Medulla oblongata (tissue), 1 donor: ENCODE measurements at regions not wholly inside any gene's neighbourhood (a gene's known extent, or its start where the extent isn't known, plus 50 kb on each side); places are given as distances from the start of the nearest gene placed in this dataset.

Experiments
- DNase-seq: peaks from one replicate; pipeline ENCODE4 v3.0.0-alpha.2; 2015; ENCODE audit errors: extremely low spot score

DNA sequence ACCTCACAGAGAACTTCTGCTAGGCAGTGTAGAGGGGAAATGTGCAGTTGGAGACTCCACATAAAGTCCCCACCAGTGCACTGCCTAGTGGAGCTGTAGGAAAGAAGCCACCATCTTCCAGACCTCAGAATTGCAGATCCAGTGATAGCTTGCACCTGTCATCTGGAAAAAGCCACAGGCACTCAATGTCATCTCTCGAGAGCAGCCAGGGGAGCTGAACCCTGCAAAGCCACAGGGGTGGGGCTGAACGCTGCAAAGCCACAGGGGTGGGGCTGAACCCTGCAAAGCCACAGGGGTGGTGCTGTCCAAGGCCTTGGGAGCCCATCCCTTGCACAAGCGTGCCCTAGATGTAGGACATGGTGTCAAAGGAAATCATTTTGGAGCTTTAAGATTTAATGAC, 1226.3 kb downstream of the PCDH7 start:
- DNase-seq = no peak

DNA sequence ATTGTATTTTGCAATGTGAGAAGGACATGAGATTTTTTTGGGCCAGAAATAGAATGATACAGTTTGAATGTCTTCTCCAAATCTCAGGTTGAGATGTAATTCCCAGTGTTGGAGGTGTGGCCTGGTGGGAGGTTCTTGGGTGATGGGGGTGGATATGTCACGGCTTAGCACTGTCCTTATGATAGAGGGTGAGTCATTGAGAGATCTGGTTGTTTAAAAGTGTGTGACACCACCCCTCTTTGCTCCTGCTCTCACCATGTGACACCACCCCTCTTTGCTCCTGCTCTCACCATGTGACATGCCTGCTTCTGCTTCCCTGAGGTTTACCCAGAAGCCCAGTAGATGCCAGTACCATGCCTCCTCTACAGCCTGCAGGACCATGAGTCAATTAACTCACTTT, 1226.9 kb downstream of the PCDH7 start:
- no peak for DNase-seq

DNA sequence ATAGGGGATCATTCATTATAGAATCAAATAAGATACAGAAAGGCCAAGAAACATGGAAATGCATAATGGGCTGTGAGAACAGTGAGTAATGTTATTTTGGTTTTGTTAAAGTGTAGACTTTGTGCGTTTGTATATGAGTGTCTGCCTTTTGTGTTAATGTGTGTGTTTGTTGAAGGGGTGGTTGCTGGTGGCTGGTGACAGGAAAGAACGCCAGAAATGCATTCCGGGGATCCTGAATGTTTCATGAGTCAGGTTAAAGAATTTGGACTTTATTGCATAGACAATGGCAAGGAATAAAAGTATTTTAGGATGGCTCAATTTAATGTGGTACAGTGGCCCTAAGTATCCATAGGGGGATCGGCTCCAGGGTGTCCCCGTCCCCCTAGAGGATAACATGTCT, 1228.9 kb downstream of the PCDH7 start:
- DNase-seq = no peak

DNA sequence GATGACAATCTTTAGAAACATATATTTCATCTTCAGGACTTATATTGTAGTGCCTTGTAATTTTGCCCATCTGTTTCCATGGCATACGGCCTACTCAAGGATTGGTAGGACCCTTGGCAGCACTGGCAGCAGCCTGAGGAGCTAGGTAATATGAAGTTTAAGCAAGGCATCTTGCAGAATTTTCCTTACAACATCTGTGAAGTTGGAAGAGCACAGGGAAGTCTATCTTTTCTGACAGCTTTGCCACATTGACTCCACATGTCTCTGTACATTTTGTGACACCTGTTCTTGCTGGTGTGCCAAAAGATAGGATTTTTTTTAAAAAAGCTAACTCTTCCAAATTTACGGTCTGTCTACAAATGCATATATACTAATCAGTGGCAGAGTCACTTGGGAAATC, 1235.2 kb downstream of the PCDH7 start:
- no peak for DNase-seq

DNA sequence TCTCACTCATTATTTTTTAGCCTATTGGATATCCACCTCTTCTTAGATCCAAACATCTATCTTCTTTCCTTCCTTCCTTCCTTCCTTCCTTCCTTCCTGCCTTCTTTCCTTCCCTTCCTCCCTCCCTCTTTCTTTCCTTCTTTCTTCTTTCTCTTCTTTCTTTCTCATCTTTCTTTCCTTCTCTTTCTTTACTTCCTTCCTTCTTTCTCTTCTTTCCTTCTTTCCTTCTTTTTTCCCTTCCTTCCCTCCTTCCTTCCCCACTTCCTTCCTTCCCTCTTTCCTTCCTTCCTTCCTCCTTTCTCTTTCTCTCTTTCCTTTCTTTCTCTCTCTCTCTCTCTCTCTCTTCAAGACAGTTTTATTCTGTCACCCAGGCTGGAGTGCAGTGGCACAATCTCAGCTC, 1239.8 kb downstream of the PCDH7 start:
- no peak for DNase-seq

DNA sequence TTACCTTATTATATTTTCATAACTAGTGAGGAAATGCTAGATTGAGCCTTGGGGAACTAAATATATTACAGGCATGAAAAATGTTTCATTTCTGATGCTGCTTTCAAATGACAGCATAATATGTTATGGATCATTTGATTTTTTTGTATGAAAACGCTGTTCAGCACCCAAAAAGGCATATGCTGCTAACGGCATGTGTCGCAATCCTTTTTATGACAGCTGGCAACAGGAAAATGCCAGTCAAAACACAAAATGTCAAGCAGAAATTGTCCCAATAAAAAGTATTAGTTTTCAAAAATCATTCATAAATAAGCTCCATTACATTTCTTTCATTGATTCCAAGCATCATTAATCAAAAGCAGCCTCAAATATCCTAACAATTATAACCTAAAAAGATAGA, 1244.5 kb downstream of the PCDH7 start:
- DNase-seq = no peak

DNA sequence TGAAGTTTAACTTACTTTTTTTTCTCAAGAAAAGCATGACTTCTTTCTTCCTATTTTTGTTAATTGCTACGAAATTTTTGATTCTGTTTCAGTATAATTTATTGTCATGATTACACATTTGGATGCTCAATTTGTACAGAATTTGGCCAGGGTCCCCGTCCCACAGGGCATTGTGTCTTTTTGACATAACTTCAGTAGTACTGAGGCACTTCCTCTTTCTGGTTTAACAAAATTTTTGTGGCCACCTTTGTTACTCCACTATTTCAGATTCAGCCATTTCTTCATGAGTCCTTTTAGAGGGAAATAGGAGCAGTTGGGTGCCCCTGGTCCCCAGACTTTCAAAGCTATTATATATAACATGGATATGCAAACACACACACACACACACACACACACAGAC, 1248.7 kb downstream of the PCDH7 start:
- DNase-seq = no peak

DNA sequence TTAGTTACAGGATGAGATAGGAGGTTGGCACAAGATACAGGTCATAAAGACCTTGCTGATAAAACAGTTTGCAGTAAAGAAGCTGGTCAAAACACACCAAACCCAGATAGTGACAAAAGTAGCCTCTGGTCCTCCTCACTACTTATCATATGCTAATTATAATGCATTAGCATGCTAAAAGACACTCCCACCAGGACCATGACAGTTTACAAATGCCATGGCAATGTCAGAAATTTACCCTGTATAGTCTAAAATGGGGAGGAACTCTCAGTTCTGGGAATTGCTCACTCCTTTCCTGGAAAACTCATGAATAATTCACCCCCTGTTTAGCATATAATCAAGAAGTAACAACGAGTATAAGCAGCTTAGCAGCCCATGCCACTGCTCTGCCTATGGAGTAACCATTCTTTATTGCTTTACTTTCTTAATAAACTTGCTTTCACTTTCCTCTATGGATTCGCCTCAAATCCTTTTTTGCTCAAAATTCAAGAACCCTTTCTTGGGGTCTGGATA, 1254.4 kb downstream of the PCDH7 start:
- no peak for DNase-seq

DNA sequence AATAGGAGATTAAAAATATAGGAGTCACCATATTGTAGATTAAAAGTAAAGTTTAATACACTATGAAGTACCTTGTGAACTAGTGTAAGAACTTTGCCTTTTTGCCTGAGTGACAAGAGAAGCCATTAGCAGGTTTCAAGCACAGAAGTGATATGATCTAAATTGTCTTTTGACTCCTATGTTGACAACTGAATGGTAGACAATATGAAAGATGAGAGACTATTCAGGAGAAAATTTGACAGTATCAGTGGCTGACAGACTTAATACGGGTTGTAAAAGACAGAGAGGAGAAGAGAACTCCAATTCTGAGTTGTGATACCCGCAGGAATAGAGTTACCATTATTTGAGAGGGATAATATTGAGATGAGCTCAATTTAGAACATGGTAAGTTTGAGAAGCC, 1259.8 kb downstream of the PCDH7 start:
- DNase-seq = no peak

DNA sequence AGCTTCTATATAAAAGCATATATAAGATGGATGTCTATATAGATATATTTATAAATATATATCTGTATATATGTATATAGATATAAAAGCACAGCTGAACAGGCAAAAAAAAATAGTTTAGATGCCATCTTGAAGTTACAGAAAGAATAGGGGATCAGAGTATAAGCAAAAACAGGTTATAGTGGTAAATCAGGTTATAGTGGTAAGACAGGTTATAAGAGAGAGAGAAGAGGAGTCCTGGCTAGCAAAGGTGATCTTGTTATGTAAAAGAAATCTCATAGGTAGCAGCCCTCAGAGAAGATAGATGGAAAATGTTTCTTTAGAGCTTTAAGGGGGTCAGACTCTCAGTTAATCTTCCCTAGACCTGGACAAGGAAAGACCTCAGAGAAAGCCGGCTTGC, 1263.1 kb downstream of the PCDH7 start:
- no peak for DNase-seq

DNA sequence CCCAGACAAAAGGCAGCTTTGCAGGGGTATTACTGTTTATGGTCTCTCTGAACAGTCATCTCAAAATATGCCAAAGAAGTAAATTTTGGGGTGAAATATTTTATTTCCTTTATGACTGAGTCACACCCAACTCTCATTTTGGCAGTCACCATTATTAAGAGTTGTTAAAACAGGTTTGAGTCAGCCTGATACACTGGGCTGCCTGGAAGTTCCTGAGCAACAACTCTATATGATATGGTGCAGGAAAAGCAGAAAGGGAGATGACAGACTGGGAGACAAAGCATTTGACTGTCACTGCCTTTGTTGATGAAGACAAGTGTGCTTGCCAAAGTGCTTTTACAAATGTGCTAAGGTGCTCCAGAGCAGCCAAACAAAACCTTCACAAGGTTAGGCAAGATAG, 1263.5 kb downstream of the PCDH7 start:
- no peak for DNase-seq

DNA sequence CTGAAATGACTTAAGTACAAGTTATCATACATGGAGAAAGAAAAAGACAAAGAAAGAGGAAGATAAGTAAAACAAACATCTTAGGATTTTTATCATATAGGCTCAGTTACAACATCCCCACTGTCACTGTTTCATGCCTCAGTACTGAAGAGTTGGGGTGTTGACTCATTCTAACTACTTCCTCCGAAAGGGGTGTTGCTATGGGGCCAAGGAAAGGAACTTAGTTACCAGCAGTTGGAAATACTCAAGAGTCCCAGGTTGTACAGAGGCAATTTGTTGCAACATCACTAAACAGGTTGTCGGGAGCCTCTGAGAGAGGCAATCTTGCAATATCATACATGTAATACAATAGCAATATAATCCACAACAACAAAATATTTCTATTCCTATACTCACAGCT, 1264.7 kb downstream of the PCDH7 start:
- no peak for DNase-seq

DNA sequence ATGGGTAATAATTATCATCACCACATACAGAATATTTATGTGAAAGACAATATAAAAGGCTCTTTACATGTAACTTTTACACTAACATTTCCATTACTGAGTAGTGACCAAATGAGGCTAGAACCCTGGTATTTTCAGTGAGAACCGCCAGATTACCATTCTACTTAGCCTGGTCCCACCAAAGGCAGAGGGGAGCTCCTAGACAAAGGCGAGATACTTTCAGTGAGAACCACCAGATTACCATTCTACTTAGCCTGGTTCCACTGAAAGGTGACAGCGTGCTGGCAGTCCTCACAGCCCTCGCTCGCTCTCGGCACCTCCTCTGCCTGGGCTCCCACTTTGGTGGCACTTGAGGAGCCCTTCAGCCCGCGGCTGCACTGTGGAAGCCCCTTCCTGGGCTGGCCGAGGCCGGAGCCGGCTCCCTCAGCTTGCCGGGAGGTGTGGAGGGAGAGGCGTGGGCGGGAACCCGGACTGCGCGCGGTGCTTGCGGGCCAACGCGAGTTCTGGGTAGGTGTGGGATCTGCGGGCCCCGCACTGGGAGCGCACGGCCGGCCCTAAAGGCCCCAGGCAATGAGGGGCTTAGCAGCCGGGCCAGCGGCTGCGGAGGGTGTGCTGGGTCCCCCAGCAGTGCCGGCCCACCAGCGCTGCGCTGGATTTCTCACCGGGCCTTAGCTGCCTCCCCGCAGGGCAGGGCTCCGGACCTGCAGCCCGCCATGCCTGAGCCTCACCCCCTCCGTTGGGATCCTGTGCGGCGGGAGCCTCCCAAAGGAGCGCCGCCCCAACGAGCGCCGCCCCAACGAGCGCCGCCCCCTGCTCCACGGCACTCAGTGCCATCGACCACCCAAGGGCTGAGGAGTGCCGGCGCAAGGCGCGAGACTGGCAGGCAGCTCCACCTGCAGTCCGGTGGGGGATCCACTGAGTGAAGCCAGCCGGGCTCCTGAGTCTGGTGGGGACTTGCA, 1276.1 kb downstream of the PCDH7 start:
- no peak for DNase-seq

DNA sequence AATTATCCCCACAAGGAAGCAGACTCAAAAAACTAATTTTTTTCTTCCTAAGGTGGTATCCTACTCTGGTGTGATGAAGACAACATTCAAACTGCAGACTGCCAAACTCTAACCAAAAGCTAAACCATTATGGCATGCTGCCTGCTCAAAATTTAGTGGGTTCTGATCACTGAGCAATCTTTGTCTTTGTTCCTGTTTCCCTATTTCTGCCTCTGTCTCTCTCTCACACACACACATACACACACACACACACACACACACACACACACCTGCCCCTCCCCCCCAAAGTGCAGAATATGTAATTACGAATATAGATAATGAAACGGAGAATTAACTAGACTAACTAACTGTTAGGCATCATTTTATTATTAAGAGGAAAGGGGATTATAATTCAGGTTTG, 1278.6 kb downstream of the PCDH7 start:
- no peak for DNase-seq

DNA sequence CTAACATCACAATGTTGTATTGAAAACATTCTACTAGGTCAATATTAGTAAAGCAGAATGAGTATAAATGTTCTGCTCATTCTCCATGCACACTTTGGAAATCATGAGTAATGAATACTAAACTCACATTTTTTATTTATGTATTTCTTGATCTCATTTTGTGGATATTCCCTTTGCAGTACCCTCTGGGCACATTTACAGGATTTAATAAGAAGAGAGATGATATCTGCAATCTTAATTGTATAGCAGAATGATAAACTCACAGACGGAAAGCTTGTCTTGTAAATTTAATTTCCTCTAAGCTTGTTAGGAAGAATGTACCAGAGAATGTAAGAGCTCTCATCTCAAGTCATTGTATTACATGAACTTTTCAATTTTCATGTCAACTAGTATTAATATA, 1279.7 kb downstream of the PCDH7 start:
- no peak for DNase-seq

DNA sequence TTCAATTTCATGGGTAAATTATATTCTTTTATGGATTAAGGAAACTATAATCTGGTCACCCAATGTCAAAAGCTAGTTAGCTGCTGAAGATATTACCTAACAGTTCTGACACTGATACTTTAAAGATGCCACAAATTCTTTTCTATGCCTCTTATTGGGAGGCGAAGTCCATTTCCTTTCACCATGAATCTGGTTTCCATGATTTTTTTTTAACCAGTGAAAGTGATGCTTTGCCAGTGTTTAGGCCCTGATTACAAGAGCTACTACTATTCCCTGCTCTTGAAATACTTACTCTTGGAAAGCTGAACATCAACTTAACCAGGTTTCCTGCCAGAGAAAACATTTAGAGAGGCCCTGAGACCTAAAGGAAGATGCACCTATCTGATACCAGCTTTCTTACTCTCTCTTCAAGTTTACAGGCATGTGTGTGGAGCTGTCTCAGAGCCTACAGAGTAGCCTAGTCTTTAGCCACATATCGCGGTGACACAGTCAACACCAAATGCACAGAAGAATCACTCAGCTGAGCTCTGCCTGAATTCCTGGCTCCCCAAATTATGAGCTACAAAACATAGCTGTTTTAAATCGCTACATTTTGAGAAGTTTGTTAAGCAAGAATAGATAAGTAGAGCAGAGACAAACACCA, 1280.8 kb downstream of the PCDH7 start:
- DNase-seq = no peak

DNA sequence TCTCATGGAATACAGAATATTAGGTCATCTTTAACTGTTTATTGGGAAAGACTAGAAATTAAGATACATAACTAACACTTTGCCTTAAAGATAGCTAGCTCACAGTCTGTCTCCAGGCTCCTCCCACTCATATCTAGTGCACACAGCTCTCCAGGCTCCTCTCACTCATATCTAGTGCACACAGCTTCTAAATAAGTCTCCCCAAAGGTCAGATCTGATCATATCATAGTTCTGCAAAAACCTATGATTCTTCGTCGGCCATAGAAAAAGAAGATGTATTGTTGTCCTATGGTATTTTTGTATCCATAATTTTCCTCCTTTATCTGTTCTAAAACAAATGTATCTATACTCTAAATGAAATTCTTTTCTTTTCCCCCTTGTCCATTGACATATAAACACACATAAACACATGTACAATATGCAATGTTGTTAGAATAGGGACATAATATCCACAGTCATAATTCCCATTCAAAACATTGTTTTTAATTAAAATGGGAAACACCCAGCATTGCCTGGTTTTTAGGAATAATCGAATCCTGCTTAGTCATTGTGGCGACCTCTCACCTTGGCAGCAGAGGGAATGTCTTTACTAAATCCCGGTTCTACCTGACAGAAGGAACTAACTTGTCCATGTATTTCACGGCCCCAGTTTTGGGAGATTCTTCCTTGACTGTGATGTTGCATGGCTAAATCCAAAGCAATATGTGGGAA, 1282.0 kb downstream of the PCDH7 start:
- DNase-seq = no peak

DNA sequence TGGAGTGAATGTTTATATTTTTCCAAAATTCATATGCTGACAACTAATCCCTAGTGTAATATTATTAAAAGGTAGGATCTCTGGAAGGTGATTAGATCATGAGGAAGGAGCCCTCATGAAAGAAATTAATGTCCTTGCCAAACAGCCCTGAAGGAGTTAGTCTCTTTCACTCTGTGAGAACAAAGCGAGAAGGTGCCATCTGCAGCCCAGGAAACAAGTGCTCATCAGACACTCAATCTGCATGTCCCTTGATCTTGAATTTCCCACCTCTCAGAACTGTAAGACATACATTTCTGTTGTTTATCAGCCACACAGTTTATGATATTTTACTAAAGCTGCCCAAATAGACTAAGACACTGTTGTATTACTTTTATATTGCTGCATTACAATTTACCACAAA, 1283.4 kb downstream of the PCDH7 start:
- no peak for DNase-seq

DNA sequence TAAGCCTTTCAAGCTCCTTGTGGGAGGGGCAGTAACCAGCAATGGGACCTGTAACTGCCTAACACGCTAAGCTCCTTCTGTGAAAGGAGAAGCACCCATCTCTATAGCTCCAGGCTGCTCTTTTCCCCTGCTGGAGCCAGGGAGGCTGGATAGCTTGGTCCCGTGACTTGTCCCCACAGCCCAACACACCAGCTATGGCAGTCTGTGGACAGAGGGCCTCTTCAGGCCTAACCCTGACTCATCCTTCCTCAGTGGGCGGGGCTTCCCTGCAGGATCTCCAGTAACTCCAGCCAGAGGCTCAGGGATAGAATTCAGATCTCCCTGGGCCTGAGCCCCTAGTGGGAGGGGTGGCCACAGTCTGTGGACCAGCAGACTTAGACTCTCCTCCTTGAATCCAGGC, 1290.1 kb downstream of the PCDH7 start:
- no peak for DNase-seq

DNA sequence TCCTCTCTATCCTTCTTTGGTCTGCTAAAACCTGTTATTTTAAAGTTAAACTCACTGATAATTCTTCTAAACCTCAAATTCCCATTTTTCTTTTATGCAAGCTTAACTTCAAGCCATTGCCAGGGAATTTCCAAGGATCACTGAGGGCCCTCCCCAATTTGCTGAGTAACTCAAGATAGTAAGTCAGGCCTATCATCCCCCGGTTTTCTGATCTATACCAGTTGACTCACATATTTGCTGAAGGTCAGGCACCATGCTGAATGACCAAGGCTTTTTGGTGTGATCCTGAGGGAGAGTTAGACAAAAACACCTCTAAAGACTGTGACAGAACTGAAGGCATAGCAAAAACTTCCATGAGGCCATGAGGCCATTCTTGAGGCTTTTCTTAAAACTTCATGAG, 1301.9 kb downstream of the PCDH7 start:
- no peak for DNase-seq

DNA sequence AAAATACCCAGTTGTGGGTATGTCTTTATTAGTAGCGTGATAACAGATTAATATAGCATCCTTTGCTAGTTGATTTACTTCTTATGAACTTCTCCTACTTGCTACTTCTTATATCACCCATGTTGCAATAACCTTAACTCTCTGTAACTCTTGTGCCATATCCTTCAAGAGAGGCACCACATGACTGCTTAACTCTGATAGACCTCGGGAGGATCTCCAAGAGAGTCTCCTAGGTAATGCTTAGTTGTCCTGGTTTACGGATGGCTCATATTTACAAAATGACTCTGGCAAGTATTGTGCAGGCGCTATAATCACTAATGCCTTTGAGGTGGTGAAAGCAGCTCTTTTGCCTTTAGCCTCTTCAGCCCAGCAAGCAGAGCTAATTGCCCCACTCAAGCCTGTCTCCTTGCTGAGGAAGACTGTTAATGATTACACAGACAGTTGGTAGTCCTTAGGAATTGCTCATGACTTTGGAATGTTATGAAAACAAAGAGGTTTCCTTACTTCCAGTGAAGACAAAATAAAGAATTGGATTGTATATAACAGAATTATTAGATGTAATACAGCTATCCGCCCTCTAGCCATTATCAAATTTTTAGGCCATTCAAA, 1305.8 kb downstream of the PCDH7 start:
- DNase-seq = no peak

DNA sequence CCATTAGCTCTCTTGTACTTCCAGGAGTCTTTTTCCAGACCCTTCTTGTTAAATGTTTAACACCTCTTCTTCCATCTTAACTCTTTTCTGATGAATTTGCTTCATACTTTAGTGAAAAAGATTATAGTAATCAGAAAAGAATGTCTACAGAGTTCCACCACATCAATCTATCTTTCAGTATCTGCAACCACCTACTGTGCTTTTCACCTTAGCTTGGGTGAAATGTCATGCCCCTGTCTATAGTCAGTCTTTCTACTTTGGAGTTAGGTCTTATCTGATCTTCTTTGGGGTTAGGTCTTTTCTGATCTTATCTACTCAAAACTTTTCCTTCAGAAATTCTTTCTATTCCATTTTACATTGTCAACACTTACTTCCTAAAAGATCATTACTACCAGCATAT, 1310.2 kb downstream of the PCDH7 start:
- DNase-seq = no peak
